H1 (cell line): ENCODE measurements at regions not wholly inside any gene's neighbourhood (a gene's known extent, or its start where the extent isn't known, plus 50 kb on each side); places are given as distances from the start of the nearest gene placed in this dataset.

ENCODE experiments used
- BCL11A ChIP-seq, 2 experiments: IDR thresholded peaks; one replicate each; pipeline ENCODE4 v1.6.1; 2011; ENCODE audit warnings: low read depth in 2 of 2, low read length in 2 of 2, mild to moderate bottlenecking in 2 of 2
- CEBPB ChIP-seq: IDR thresholded peaks from 2 replicates; pipeline ENCODE4 v1.6.1; 2012; ENCODE audit warnings: low read depth, low read length
- CREB1 ChIP-seq: IDR thresholded peaks from 2 replicates; pipeline ENCODE4 v1.6.1; 2012; ENCODE audit warnings: inconsistent platforms
- HDAC2 ChIP-seq, 2 experiments: fragments of 300-600 bp in 1 of 2; sonication (generic) in 1 of 2; IDR thresholded peaks; 2 replicates each; pipeline ENCODE4 v1.6.1; 2011 to 2012; ENCODE audit warnings: low read depth in 2 of 2, low read length in 2 of 2, mild to moderate bottlenecking in 2 of 2, moderate library complexity in 2 of 2, borderline replicate concordance in 1 of 2, inconsistent platforms in 1 of 2
- JUN ChIP-seq: IDR thresholded peaks from 2 replicates; pipeline ENCODE4 v1.6.1; 2011; ENCODE audit warnings: low read depth, mild to moderate bottlenecking, improper control_type of control experiment, low read length
- KDM1A ChIP-seq: fragments of 200-600, 300-600 bp; sonication (generic); IDR thresholded peaks from 2 replicates; pipeline ENCODE4 v1.7.1; 2016; ENCODE audit warnings: mild to moderate bottlenecking, low read length, borderline replicate concordance
- POLR2AphosphoS5 ChIP-seq: IDR thresholded peaks from 2 replicates; pipeline ENCODE4 v1.6.1; 2011; ENCODE audit warnings: low read depth, low read length
- RAD21 ChIP-seq, 2 experiments: IDR thresholded peaks in 1 of 2; conservative IDR thresholded peaks in 1 of 2; 2 replicates each; pipeline ENCODE4 v1.6.1; 2011; ENCODE audit warnings: low read depth in 2 of 2, low read length in 2 of 2, improper control_type of control experiment in 1 of 2, inconsistent platforms in 1 of 2, mild to moderate bottlenecking in 1 of 2, moderate library complexity in 1 of 2
- RFX5 ChIP-seq: IDR thresholded peaks from 2 replicates; pipeline ENCODE4 v1.6.1; 2011; ENCODE audit warnings: low read depth, low read length, improper control_type of control experiment, borderline replicate concordance
- SP2 ChIP-seq: IDR thresholded peaks from 2 replicates; pipeline ENCODE4 v1.6.1; 2012; ENCODE audit warnings: mild to moderate bottlenecking, low read length, inconsistent platforms
- TF ChIP-seq, protein P1 (sequence below), 3 experiments: IDR thresholded peaks; 1 replicate in 2 of 3; 2 replicates in 1 of 3; pipeline versions ENCODE4 v1.5.1 to v1.6.1; 2011; ENCODE audit warnings: low read length in 3 of 3, mild to moderate bottlenecking in 3 of 3, inconsistent platforms in 2 of 3, low read depth in 1 of 3, moderate library complexity in 1 of 3; ENCODE audit not compliant: insufficient read depth in 1 of 3; ENCODE audit errors: control extremely low read depth in 1 of 3
- TF ChIP-seq, protein P2 (sequence below): IDR thresholded peaks from 2 replicates; pipeline ENCODE4 v1.6.1; 2012; ENCODE audit warnings: inconsistent platforms

DNA sequence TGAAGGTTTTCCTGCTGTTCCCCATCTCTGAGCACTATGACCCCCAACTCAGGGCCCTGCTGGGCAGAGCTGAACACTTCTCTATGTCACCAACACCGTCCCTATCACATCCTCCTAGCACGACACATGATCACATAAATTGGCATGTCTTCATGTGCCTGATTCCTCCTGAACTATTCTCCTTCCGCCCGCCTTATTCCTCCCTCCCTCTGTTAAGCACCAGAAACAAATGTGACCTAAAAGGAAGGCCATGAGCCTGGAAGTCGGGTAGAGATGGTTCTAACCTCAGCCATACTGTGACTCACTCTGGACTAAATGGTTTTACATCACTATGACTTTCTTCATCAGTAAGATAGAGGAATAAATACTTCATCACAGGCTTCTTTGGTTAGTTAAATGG is 80.8 kb upstream of the DYNLRB2 start:
- TF ChIP-seq, protein P1, sequence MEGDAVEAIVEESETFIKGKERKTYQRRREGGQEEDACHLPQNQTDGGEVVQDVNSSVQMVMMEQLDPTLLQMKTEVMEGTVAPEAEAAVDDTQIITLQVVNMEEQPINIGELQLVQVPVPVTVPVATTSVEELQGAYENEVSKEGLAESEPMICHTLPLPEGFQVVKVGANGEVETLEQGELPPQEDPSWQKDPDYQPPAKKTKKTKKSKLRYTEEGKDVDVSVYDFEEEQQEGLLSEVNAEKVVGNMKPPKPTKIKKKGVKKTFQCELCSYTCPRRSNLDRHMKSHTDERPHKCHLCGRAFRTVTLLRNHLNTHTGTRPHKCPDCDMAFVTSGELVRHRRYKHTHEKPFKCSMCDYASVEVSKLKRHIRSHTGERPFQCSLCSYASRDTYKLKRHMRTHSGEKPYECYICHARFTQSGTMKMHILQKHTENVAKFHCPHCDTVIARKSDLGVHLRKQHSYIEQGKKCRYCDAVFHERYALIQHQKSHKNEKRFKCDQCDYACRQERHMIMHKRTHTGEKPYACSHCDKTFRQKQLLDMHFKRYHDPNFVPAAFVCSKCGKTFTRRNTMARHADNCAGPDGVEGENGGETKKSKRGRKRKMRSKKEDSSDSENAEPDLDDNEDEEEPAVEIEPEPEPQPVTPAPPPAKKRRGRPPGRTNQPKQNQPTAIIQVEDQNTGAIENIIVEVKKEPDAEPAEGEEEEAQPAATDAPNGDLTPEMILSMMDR (IDR thresholded peaks at IDR 0.05; ENCODE audit: control extremely low read depth in 1 of 3, insufficient read depth in 1 of 3, low read depth in 1 of 3, low read length in 3 of 3), result no peak
- TF ChIP-seq CEBPB (no peak), CREB1 (no peak), JUN (no peak), SP2 (no peak), POLR2AphosphoS5 (no peak), RAD21 (IDR thresholded peaks at IDR 0.05 in 1 of 2, conservative IDR thresholded peaks at IDR 0.05 in 1 of 2; ENCODE audit: low read depth in 2 of 2, low read length in 2 of 2) (no peak), HDAC2 (IDR thresholded peaks at IDR 0.05; ENCODE audit: borderline replicate concordance in 1 of 2, low read depth in 2 of 2, low read length in 2 of 2) (no peak), RFX5 (no peak), KDM1A (no peak), BCL11A (IDR thresholded peaks at IDR 0.05; ENCODE audit: low read depth in 2 of 2, low read length in 2 of 2) (no peak)
- TF ChIP-seq, protein P2, sequence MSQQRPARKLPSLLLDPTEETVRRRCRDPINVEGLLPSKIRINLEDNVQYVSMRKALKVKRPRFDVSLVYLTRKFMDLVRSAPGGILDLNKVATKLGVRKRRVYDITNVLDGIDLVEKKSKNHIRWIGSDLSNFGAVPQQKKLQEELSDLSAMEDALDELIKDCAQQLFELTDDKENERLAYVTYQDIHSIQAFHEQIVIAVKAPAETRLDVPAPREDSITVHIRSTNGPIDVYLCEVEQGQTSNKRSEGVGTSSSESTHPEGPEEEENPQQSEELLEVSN, result no peak
